Dendritic cell treated with granulocyte-macrophage colony-stimulating factor and Interleukin-4, amounts not matched to agents 40 ng/mL and 50 ng/mL, for 4 days (primary cell): ENCODE measurements at regions not wholly inside any gene's neighbourhood (a gene's known extent, or its start where the extent isn't known, plus 50 kb on each side); places are given as distances from the start of the nearest gene placed in this dataset.

ENCODE experiments used
- H3K27ac Mint-ChIP-seq: one replicate; pipeline ENCODE4 v1.8.0; 2022; ENCODE audit warnings: mild to moderate bottlenecking, mixed read lengths
- H3K27me3 Mint-ChIP-seq: one replicate; pipeline ENCODE4 v1.8.0; 2022; ENCODE audit warnings: mild to moderate bottlenecking, mixed read lengths
- H3K36me3 Mint-ChIP-seq: one replicate; pipeline ENCODE4 v1.8.0; 2022; ENCODE audit warnings: low read depth, mixed read lengths
- H3K4me1 Mint-ChIP-seq: one replicate; pipeline ENCODE4 v1.8.0; 2022; ENCODE audit warnings: low read depth, mixed read lengths
- H3K4me3 Mint-ChIP-seq: one replicate; pipeline ENCODE4 v1.8.0; 2022; ENCODE audit warnings: mild to moderate bottlenecking, moderate library complexity, mixed read lengths
- H3K9me3 Mint-ChIP-seq: one replicate; pipeline ENCODE4 v1.8.0; 2022; ENCODE audit warnings: mixed read lengths
- intact Hi-C: fragments of 100-400 bp; cut with micrococcal nuclease; formaldehyde crosslinking; loops from one replicate; pipeline ENCODE4 v1.15.0; 2022

DNA sequence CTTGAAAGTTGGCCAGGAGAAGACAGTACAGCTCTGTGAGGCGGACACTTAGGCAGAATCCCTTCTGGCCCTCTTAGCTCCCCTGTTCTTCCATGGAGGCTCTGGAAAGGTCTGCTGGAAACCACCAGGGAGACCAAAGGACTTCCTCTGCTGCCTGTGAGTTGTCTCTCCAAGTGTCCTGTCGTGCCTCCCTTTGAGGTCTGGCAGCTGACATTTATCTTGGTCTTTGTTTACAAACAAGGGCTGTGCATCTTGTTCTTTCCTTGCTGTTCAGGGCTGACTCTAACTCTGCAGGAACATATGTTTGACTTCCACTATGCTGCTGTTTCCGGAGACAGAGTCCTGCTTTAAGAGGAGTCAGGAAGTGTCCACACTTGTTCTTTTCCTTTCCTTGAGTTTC lies 159.9 kb upstream of the FRMD6 start:
- intact Hi-C loops = no loop called here
- Mint-ChIP-seq H3K4me3 (no peak overlapping the region), H3K27ac (no peak overlapping the region), H3K36me3 (no peaks in the 10 kb centered on the region), H3K9me3 (peaks cover 22% of the 10 kb centered on the region), H3K27me3 (no peaks in the 10 kb centered on the region), H3K4me1 (no peaks in the 10 kb centered on the region)

DNA sequence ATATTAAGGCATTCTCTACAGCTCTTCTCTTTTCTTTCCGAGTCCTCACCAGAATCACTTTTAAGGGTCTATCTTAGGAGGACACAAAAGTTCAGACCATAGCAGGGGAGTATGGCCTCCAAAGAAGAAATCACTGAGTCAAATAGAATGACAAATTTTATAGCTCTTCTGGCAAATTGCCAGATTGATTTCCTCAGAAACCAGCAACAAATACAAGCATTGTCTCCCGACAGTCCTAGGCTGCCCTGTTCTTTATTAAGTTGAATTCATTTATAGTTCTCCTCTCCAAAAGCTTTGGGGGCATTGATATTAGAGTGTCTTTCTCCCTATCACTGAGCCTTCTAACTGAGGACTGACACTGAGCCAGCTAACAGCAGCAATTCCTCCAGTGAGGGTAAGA lies 156.4 kb upstream of the FRMD6 start:
- H3K4me3 Mint-ChIP-seq = no peak overlapping the region
- peaks cover 26% of the 10 kb centered on the region for H3K9me3 Mint-ChIP-seq
- no peaks in the 10 kb centered on the region for H3K27me3 Mint-ChIP-seq
- intact Hi-C loops = no loop called here
- H3K27ac Mint-ChIP-seq = no peak overlapping the region
- H3K36me3 Mint-ChIP-seq = no peaks in the 10 kb centered on the region
- no peaks in the 10 kb centered on the region for H3K4me1 Mint-ChIP-seq

DNA sequence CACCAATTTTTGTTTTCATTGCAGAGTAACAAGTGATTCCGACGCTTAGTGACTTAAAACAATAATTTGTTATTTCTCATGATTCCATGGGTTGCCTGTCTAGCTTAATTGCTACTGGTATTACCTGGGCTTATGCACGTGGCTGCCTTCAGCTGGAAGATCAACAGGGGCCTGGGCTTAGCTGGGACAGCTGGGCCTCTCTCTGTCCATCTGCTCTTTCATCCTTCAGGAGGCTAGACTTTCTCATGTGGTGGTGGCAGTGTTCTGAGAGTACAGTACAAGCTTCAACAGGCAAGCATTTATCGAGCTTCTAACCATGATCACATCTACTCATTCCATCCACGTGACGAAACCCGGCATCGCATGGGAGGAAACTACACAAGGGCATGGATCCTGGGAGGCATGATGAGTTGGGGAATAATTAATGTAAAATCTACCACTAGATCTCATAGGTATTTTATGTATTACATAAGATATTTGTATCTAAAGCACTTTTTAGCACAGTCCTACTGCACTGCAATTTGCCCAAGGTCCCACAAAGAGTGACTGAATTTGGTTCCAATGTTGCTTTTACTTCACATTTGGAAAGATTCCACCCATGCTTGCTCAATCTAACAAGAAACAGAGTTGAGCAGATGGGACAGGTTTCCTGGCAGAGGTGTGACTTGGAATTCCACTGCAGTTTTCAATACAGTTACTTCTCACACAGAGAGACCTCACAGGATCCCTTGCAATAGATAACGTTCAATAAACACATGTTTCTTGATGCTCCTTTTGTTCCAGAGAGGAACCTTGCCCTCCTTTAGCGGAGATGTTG lies 153.1 kb upstream of the FRMD6 start:
- no peaks in the 10 kb centered on the region for H3K4me1 Mint-ChIP-seq
- H3K36me3 Mint-ChIP-seq = no peaks in the 10 kb centered on the region
- peaks cover 27% of the 10 kb centered on the region for H3K9me3 Mint-ChIP-seq
- no peak overlapping the region for H3K4me3 Mint-ChIP-seq
- intact Hi-C loops = no loop called here
- H3K27ac Mint-ChIP-seq = no peak overlapping the region
- H3K27me3 Mint-ChIP-seq = peaks cover 3% of the 10 kb centered on the region

DNA sequence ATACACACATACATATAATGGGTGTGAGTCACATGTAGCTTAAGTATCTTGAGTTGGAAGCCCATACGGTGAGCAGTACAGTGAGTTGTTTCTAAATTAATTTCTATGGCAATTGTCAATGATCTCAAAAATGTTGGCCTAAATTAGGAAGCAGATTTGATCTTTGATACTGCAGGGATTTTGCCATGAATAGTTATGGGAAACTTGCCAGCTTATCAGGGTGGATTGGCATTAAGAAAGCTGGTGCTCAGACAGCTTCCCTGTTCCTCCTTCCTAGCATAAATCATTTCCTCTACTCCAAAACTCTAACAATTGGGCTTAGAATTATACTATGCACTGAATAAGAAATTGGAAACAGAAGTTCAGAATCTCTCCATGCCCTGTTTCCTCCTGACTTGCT lies 150.9 kb upstream of the FRMD6 start:
- Mint-ChIP-seq H3K27ac (no peak overlapping the region), H3K27me3 (peaks cover 3% of the 10 kb centered on the region), H3K36me3 (no peaks in the 10 kb centered on the region), H3K4me1 (no peaks in the 10 kb centered on the region), H3K4me3 (no peak overlapping the region), H3K9me3 (peaks cover 21% of the 10 kb centered on the region)
- intact Hi-C loops = no loop called here

DNA sequence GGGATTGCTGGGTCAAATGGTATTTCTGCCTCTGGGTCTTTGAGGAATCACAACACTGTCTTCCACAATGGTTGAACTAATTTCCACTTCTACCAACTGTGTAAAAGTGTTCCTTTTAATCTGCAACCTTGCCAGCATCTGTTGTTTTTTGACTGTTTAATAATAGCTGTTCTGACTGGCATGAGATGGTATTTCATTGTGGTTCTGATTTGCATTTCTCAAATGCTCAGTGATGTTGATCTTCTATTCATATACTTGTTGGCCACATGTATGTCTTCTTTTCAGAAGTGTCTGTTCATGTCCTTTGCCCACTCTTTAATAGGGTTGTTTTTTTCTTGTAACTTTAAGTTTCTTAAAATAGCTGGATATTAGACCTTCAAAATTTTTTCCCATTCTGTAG lies 150.0 kb upstream of the FRMD6 start:
- H3K4me1 Mint-ChIP-seq = no peaks in the 10 kb centered on the region
- H3K4me3 Mint-ChIP-seq = no peak overlapping the region
- peaks cover 3% of the 10 kb centered on the region for H3K27me3 Mint-ChIP-seq
- intact Hi-C loops = no loop called here
- no peaks in the 10 kb centered on the region for H3K36me3 Mint-ChIP-seq
- peaks cover 12% of the 10 kb centered on the region for H3K9me3 Mint-ChIP-seq
- no peak overlapping the region for H3K27ac Mint-ChIP-seq

DNA sequence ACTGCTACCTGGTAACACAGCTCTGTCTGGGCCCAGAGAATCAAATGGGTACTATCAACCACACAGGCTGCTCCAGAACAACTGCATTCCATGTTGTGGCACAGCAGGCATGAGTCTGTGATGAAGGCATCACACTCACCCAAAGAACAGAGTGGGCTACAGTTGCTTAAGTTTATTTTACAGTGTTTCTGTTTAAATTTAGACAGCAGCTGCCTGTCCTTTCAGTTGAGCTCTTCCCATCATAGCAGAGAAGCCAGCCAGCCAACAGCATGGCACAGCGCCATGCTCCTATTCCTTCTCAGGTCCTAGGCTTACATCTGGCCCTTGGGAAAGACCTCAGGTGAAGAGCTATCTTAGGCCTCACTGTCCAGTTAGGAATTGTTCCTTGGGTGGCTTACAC lies 147.0 kb upstream of the FRMD6 start:
- Mint-ChIP-seq H3K36me3 (no peaks in the 10 kb centered on the region), H3K9me3 (peaks cover 8% of the 10 kb centered on the region), H3K4me3 (no peak overlapping the region), H3K4me1 (no peaks in the 10 kb centered on the region), H3K27me3 (peaks cover 8% of the 10 kb centered on the region), H3K27ac (no peak overlapping the region)
- intact Hi-C loops = no loop called here

DNA sequence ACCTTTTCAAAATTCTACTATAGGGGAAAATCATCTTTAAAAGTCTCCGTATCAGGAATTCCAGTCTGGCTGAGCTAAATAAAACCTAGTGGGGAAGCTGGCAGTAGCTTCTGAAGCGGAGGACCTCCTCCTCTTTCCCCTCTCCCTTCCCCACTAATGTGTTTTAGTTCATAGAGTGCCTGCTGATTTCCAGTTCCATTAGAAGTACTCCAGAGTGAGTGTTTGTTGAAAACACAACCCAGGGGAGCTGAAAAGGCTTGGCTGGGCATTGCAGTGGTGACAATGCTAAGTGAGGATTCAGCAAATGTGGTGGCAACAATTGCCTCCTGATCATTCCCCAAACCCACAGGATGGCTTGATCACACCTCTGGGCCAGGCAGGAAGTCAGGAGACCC lies 144.2 kb upstream of the FRMD6 start:
- Mint-ChIP-seq H3K36me3 (no peaks in the 10 kb centered on the region), H3K27ac (no peak overlapping the region), H3K9me3 (peaks cover 3% of the 10 kb centered on the region), H3K4me1 (no peaks in the 10 kb centered on the region), H3K4me3 (no peak overlapping the region), H3K27me3 (peaks cover 6% of the 10 kb centered on the region)
- intact Hi-C loops = no loop called here

DNA sequence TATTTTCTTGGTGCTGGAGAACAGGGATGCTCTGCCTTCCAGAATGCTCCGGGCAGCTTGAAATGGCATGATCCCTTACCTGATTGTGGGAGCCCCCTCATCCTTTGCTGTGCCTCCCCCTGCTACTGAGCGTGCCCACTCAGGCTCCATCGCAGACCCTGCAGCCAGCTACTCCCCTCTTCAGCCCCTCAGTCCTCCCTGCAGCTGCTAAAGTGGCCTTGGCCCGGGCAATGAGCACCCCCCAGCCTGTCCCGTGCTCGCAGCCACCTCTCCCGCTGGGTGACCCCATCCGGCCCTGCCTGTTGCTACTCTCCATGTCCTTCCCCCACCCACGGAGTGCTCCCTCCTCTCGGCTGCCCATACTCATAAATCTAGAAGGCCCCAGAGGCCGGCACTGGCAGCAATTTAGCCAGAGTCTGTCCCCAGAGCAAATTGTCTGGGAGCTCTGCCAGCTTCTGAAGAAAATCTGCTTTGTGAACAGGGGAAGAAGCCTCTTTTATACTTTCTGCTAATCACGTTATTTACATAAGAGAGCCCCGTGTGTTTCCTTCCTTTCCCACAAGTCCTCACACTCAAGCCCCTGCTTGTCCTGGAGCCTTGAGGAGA lies 143.7 kb upstream of the FRMD6 start:
- Mint-ChIP-seq H3K27ac (no peak overlapping the region), H3K9me3 (no peaks in the 10 kb centered on the region), H3K4me3 (no peak overlapping the region), H3K27me3 (peaks cover 6% of the 10 kb centered on the region), H3K4me1 (no peaks in the 10 kb centered on the region), H3K36me3 (no peaks in the 10 kb centered on the region)
- intact Hi-C loops = no loop called here

DNA sequence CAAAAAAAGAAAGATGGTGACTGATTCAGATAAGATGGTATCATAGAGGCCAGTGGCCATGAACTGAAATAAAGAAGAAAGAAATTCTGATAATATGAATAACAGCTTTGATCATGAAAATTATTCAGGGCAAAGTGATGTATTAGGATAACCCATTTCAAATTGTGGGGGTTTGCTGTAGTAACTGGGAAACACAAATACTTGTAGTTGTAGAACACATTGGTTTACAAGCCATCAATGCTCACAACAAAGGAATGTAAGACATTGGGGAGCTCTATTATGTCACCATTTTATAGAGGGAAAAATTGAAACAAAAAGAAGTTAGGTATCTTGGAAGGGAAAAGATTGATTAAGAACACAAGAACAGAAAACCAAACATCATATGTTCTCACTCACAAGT lies 140.4 kb upstream of the FRMD6 start:
- no peaks in the 10 kb centered on the region for H3K9me3 Mint-ChIP-seq
- H3K27me3 Mint-ChIP-seq = peaks cover 6% of the 10 kb centered on the region
- intact Hi-C loops = no loop called here
- no peak overlapping the region for H3K4me3 Mint-ChIP-seq
- H3K27ac Mint-ChIP-seq = no peak overlapping the region
- H3K36me3 Mint-ChIP-seq = no peaks in the 10 kb centered on the region
- H3K4me1 Mint-ChIP-seq = no peaks in the 10 kb centered on the region

DNA sequence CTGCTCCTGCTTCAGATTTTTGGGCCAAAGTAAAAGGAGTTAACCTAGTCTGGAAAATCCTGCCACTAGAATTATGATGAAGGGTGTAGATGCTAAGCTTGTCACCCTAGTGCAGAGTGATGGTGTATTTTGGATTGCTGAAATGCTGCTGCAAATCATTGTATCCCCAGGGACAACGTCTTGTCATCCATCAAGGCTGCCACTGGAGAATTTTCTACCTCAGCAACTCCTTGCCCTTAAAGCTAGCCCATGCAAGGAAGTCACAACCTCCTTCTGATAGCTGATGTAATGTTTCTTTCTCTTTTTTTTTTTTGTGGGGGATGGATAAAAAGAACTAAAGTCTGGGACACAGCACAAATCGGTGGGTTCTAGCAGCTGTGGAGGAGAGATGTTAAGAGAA lies 139.4 kb upstream of the FRMD6 start:
- Mint-ChIP-seq H3K9me3 (no peaks in the 10 kb centered on the region), H3K27me3 (peaks cover 6% of the 10 kb centered on the region), H3K4me1 (no peaks in the 10 kb centered on the region), H3K27ac (no peak overlapping the region), H3K4me3 (no peak overlapping the region), H3K36me3 (no peaks in the 10 kb centered on the region)
- intact Hi-C loops = no loop called here

DNA sequence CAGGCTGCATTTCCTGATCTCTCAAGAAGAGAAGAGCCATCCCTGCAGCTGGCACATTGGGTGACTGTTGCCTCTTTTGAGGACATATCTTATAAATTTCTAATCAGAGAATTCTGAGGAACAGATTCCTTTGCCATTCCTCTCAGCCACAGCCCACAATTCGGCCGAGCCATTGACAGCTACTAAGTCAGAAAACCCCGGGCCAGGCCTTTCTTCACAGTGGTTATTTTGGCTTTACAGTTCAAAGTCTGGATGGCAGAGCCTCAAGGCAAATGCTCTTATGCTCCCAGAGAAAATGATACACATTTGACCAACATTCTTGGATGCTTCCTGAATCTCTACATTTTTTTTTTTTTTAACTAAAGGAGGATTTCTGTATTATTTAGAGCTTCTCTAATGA lies 138.4 kb upstream of the FRMD6 start:
- no peak overlapping the region for H3K4me3 Mint-ChIP-seq
- no peaks in the 10 kb centered on the region for H3K36me3 Mint-ChIP-seq
- peaks cover under 1% of the 10 kb centered on the region for H3K27me3 Mint-ChIP-seq
- no peak overlapping the region for H3K27ac Mint-ChIP-seq
- intact Hi-C loops = no loop called here
- no peaks in the 10 kb centered on the region for H3K9me3 Mint-ChIP-seq
- no peaks in the 10 kb centered on the region for H3K4me1 Mint-ChIP-seq

DNA sequence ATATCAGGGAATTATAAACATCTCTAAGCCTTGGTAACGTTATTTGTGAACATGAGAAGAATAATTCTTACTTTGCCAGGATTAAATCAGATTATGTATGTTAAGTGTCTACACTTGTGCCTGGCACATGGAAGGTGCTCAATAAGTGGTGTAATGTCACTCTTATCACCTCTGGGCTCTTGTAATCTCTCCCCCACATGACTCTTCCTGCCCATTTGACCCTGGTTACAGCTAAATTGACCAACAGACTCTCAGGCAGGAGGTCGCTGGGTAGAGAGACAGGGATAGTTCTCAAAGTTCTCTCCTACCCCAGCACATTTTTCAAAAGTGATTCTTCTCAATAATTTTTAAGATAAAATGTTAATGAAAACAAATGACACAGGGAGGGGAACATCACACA lies 137.8 kb upstream of the FRMD6 start:
- no peak overlapping the region for H3K4me3 Mint-ChIP-seq
- H3K36me3 Mint-ChIP-seq = no peaks in the 10 kb centered on the region
- no peaks in the 10 kb centered on the region for H3K4me1 Mint-ChIP-seq
- intact Hi-C loops = no loop called here
- no peak overlapping the region for H3K27ac Mint-ChIP-seq
- H3K9me3 Mint-ChIP-seq = no peaks in the 10 kb centered on the region
- no peaks in the 10 kb centered on the region for H3K27me3 Mint-ChIP-seq

DNA sequence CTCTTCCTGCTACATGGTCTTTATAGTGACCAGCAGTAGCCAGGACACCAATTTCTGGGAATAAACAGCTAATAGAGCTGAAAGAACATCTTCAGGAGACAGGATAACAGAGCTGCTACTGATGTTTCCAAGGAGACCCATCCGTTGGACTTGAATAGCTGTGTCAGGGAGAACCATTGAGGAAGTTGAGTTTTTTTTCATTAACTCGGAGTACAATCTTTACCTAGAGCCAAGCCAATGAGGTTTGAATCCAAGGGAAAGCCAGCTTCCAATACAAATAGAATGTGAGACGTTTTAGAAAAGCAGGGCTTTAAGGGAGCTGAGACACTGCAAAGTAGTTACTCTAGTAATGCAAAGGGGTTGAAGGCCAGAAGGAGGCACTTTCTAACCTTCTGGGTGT lies 136.1 kb upstream of the FRMD6 start:
- H3K36me3 Mint-ChIP-seq = no peaks in the 10 kb centered on the region
- H3K27me3 Mint-ChIP-seq = no peaks in the 10 kb centered on the region
- no peak overlapping the region for H3K4me3 Mint-ChIP-seq
- intact Hi-C loops = no loop called here
- no peak overlapping the region for H3K27ac Mint-ChIP-seq
- H3K4me1 Mint-ChIP-seq = no peaks in the 10 kb centered on the region
- no peaks in the 10 kb centered on the region for H3K9me3 Mint-ChIP-seq

DNA sequence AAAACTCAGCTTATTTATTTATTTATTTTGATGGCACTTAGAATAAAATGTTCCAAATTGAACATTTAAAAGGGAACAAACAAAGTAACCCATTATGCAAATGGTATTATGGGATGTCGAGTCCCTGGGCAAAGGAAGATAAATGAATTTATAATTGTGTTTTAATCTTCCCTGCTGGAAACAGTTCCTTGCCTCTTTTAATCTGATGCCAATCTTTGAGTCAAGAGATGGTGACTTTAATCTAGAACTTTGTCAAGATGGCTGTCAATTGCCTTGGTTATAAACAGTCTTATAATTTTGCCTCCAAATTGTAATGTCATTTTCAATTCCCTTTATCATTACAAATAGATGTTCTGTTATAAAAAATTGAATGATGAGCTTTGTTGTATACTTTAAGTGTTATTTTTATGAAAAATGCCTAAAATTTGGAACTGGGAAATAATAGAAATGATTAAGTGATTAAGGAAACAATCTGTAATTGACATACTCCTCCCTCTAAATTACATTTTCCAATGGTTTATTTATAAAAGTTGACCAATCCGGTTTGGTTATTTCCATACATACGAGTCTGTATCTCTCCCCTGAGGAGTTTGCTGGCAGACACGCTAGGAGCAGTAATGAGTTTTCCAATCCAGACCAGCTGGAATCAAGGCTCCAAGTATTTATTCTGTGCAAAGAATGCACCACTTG lies 134.9 kb upstream of the FRMD6 start:
- Mint-ChIP-seq H3K27ac (no peak overlapping the region), H3K4me1 (no peaks in the 10 kb centered on the region), H3K9me3 (no peaks in the 10 kb centered on the region), H3K27me3 (no peaks in the 10 kb centered on the region), H3K4me3 (no peak overlapping the region), H3K36me3 (no peaks in the 10 kb centered on the region)
- intact Hi-C loops = no loop called here
